OCI-LY1 (cell line): ENCODE measurements at regions not wholly inside any gene's neighbourhood (a gene's known extent, or its start where the extent isn't known, plus 50 kb on each side); places are given as distances from the start of the nearest gene placed in this dataset.
"Not testable (repeated sequence)": the region's sequence is repeated elsewhere in the genome, so short reads cannot be mapped to it uniquely, and the experiment has no call there.

Experiments
- H2AFZ ChIP-seq: fragments of 200-600 bp; sonication (generic), shearing (Covaris generic); 2 replicates; pipeline ENCODE4 v1.6.0; 2014; ENCODE audit warnings: antibody characterized with exemption, mild to moderate bottlenecking, low read length
- H3F3A ChIP-seq: fragments of 200-600 bp; sonication (generic), shearing (Covaris generic); 2 replicates; pipeline ENCODE4 v1.6.0; 2014; ENCODE audit warnings: mild to moderate bottlenecking, antibody characterized with exemption, low read length, moderate library complexity; ENCODE audit not compliant: insufficient read depth
- H3K27ac ChIP-seq: fragments of 200-600 bp; sonication (generic); 2 replicates; pipeline ENCODE4 v1.5.1; 2014; ENCODE audit warnings: low read length, mixed run types, mild to moderate bottlenecking, low read depth; ENCODE audit not compliant: poor library complexity, severe bottlenecking
- H3K27me3 ChIP-seq: fragments of 200-600 bp; sonication (generic); 2 replicates; pipeline ENCODE4 v1.6.0; 2014; ENCODE audit warnings: antibody characterized with exemption, mild to moderate bottlenecking, low read length, moderate library complexity; ENCODE audit not compliant: insufficient read depth
- H3K36me3 ChIP-seq: fragments of 200-600 bp; sonication (generic); 2 replicates; pipeline ENCODE4 v1.6.1; 2014; ENCODE audit warnings: mild to moderate bottlenecking, antibody characterized with exemption, low read length, moderate library complexity, mixed read lengths; ENCODE audit not compliant: insufficient read depth
- H3K4me1 ChIP-seq: fragments of 200-600 bp; sonication (generic); 2 replicates; pipeline ENCODE4 v1.5.1; 2014; ENCODE audit warnings: mild to moderate bottlenecking, low read length, moderate library complexity; ENCODE audit not compliant: insufficient read depth, severe bottlenecking
- H3K4me2 ChIP-seq: fragments of 200-600 bp; sonication (generic), shearing (Covaris generic); 2 replicates; pipeline ENCODE4 v1.6.1; 2014; ENCODE audit warnings: low read length
- H3K4me3 ChIP-seq: fragments of 200-600 bp; sonication (generic); 2 replicates; pipeline ENCODE4 v1.5.1; 2014; ENCODE audit warnings: low read length, low read depth, mild to moderate bottlenecking, mixed read lengths; ENCODE audit not compliant: poor library complexity, severe bottlenecking
- H3K79me2 ChIP-seq: fragments of 200-600 bp; shearing (Covaris generic); 2 replicates; pipeline ENCODE4 v1.6.1; 2016; ENCODE audit warnings: mixed run types, low read length, mixed read lengths; ENCODE audit not compliant: insufficient read depth
- H3K9ac ChIP-seq: fragments of 200-600 bp; sonication (generic), shearing (Covaris generic); 2 replicates; pipeline ENCODE4 v1.6.1; 2014; ENCODE audit warnings: mild to moderate bottlenecking, low read length, mixed read lengths
- H3K9me2 ChIP-seq: fragments of 200-600 bp; sonication (generic), shearing (Covaris generic); 2 replicates; pipeline ENCODE4 v1.6.1; 2014; ENCODE audit warnings: low read depth, mild to moderate bottlenecking, low read length, mixed read lengths
- H3K9me3 ChIP-seq: fragments of 200-600 bp; shearing (Covaris generic); 2 replicates; pipeline ENCODE4 v1.6.1; 2014; ENCODE audit warnings: low read length, mixed read lengths
- H4K20me1 ChIP-seq: fragments of 200-600 bp; sonication (generic), shearing (Covaris generic); 2 replicates; pipeline ENCODE4 v1.6.0; 2016; ENCODE audit warnings: mild to moderate bottlenecking, low read length; ENCODE audit not compliant: insufficient read depth
- CTCF ChIP-seq: fragments of 200-600 bp; sonication (generic), shearing (Covaris generic); IDR thresholded peaks from 2 replicates; pipeline ENCODE4 v1.5.1; 2017; ENCODE audit warnings: mild to moderate bottlenecking, antibody characterized with exemption, low read length, moderate library complexity, mixed read lengths
- EZH2 ChIP-seq: fragments of 200-600 bp; sonication (generic), shearing (Covaris generic); IDR thresholded peaks from 2 replicates; pipeline ENCODE4 v1.8.0; 2017; ENCODE audit warnings: borderline replicate concordance, mixed run types, mild to moderate bottlenecking, antibody characterized with exemption, low read length, moderate library complexity, mixed read lengths

GRCh38 chr4:64068096-64068495 is 341.2 kb downstream of the TECRL start:
- Histone ChIP-seq H3K9me2 (no peaks in the 10 kb centered on the region), H4K20me1 (no peaks in the 10 kb centered on the region), H3K4me2 (no peak overlapping the region), H3K36me3 (no peaks in the 10 kb centered on the region), H2AFZ (no peak overlapping the region), H3K4me3 (no peak overlapping the region), H3K27me3 (no peaks in the 10 kb centered on the region), H3K9ac (no peak overlapping the region), H3K79me2 (no peaks in the 10 kb centered on the region), H3F3A (no peaks in the 10 kb centered on the region), H3K27ac (no peak overlapping the region), H3K4me1 (no peaks in the 10 kb centered on the region), H3K9me3 (no peaks in the 10 kb centered on the region)
- TF ChIP-seq CTCF (no peak), EZH2 (no peak)

- Histone ChIP-seq H3K9ac (no peak overlapping the region), H3K4me3 (no peak overlapping the region), H2AFZ (no peak overlapping the region), H3K9me2 (peaks cover 2% of the 10 kb centered on the region; the same call in 1 of the 2 replicates), H3K9me3 (no peaks in the 10 kb centered on the region), H3F3A (no peaks in the 10 kb centered on the region), H3K4me2 (no peak overlapping the region), H3K27ac (no peak overlapping the region), H3K4me1 (no peaks in the 10 kb centered on the region), H4K20me1 (no peaks in the 10 kb centered on the region), H3K36me3 (no peaks in the 10 kb centered on the region), H3K27me3 (no peaks in the 10 kb centered on the region), H3K79me2 (no peaks in the 10 kb centered on the region)
- TF ChIP-seq CTCF: no peak
These were observed 346.3 kb downstream of the TECRL start for GRCh38 chr4:64062991-64063390.

- H3K4me3 ChIP-seq, H3F3A ChIP-seq, H3K9ac ChIP-seq, H3K36me3 ChIP-seq, H3K27ac ChIP-seq, H3K79me2 ChIP-seq, H4K20me1 ChIP-seq, H3K4me1 ChIP-seq, H3K27me3 ChIP-seq, H2AFZ ChIP-seq, H3K9me2 ChIP-seq, H3K9me3 ChIP-seq, H3K4me2 ChIP-seq: not testable (repeated sequence)
These were observed 372.2 kb downstream of the TECRL start for GRCh38 chr4:64037033-64037432.

- Histone ChIP-seq H3K4me1 (no peaks in the 10 kb centered on the region), H3K4me2 (no peak overlapping the region), H3K9ac (no peak overlapping the region), H4K20me1 (no peaks in the 10 kb centered on the region), H3K4me3 (no peak overlapping the region), H3K36me3 (no peaks in the 10 kb centered on the region), H3K9me2 (no peaks in the 10 kb centered on the region), H3K27ac (no peak overlapping the region), H3F3A (no peaks in the 10 kb centered on the region), H3K27me3 (no peaks in the 10 kb centered on the region), H2AFZ (no peak overlapping the region), H3K9me3 (no peaks in the 10 kb centered on the region), H3K79me2 (no peaks in the 10 kb centered on the region)
- no peak for TF ChIP-seq CTCF
- no peak for TF ChIP-seq EZH2
These were observed 386.7 kb downstream of the TECRL start for GRCh38 chr4:64022560-64022959.
